ENCODE measurements at regions not wholly inside any gene's neighbourhood (a gene's known extent, or its start where the extent isn't known, plus 50 kb on each side); places are given as distances from the start of the nearest gene placed in this dataset.

GRCh38 chr14:96931751-96932150, 134.6 kb downstream of the VRK1 start:
- TF ChIP-seq EP300 (conservative IDR thresholded peaks at IDR 0.05; ENCODE audit: poor library complexity, severe bottlenecking): no peak
- no peak for TF ChIP-seq SMC3 (conservative IDR thresholded peaks at IDR 0.05; ENCODE audit: poor library complexity)
- TF ChIP-seq POLR2AphosphoS5 (IDR thresholded peaks at IDR 0.05): no peak
- TF ChIP-seq CTCF (IDR thresholded peaks at IDR 0.05; ENCODE audit: poor library complexity, severe bottlenecking): no peak
- TF ChIP-seq REST (IDR thresholded peaks at IDR 0.05; ENCODE audit: borderline replicate concordance): no peak
- no peak for TF ChIP-seq EZH2 (IDR thresholded peaks at IDR 0.05; ENCODE audit: borderline replicate concordance, insufficient read depth, low read length, poor library complexity, severe bottlenecking)
- TF ChIP-seq TAF1 (IDR thresholded peaks at IDR 0.05; ENCODE audit: low read depth): no peak

Measured in neural cell (in vitro differentiated cells).